ENCODE measurements at regions not wholly inside any gene's neighbourhood (a gene's known extent, or its start where the extent isn't known, plus 50 kb on each side); places are given as distances from the start of the nearest gene placed in this dataset.
"Not testable (repeated sequence)": the region's sequence is repeated elsewhere in the genome, so short reads cannot be mapped to it uniquely, and the experiment has no call there.

- DNase-seq (ENCODE audit: low spot score): peak; percentile 82
Observed at GRCh38 chr4:99763635-99764101, 53.0 kb upstream of the DAPP1 start.

- DNase-seq (ENCODE audit: low spot score): no peak
Observed at GRCh38 chr4:99762728-99763127, 53.9 kb upstream of the DAPP1 start.

- no peak for DNase-seq (ENCODE audit: low spot score)
Observed at GRCh38 chr4:99759988-99760387, 56.6 kb upstream of the DAPP1 start.

GRCh38 chr4:99759346-99759984 is 57.2 kb upstream of the DAPP1 start:
- no peak for DNase-seq (ENCODE audit: low spot score)

GRCh38 chr4:99755223-99755944 is 61.2 kb upstream of the DAPP1 start:
- DNase-seq (ENCODE audit: low spot score): no peak

GRCh38 chr4:99754756-99755155 is 61.9 kb upstream of the DAPP1 start:
- no peak for DNase-seq (ENCODE audit: low spot score)

GRCh38 chr4:99753931-99754330 is 62.7 kb upstream of the DAPP1 start:
- DNase-seq (ENCODE audit: low spot score): no peak

DNA sequence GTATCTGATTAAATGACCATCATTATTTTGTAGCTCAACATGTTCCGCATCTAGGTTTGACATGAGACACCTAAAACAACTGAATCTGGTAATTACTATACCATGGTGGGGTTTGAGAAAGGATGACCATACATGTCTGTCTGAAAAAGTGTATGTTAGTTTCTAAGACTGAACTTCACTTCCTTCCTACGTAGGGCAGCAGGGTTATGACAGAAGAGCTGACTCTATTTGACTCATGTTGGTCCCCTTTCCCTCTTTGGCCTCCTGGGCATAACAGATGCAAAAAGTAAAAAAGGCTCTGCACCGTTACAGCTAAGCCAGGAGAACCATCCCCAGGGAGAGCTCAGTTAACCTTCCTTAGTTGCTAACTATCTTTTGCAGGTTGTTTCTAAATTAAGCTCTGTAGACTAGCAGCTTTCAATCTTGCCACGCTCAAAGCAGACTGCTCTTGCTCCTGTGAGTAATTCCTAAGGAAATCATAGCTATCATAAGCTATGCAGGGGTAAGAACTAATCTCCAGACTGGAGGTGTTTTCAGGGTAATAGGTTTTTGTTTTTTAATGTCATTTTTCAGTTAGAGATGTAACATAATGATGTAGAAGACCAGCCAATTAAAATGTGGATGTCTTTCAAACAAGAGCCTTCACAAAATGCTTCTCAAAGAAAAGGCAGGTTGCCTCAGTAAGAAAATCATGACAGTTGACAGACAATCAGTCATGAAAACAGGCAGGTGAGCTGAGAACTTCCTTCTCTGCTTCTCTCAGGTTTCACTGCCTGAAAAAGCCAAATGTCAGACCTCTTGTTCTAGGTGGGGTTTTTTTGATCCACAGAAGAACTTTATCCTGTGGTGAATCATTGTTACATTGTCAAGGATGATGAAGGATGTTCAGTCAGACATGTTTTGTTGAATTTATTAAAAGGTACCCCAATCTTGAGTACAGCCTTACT is 66.9 kb upstream of the DAPP1 start:
- no peak for DNase-seq (ENCODE audit: low spot score)

DNA sequence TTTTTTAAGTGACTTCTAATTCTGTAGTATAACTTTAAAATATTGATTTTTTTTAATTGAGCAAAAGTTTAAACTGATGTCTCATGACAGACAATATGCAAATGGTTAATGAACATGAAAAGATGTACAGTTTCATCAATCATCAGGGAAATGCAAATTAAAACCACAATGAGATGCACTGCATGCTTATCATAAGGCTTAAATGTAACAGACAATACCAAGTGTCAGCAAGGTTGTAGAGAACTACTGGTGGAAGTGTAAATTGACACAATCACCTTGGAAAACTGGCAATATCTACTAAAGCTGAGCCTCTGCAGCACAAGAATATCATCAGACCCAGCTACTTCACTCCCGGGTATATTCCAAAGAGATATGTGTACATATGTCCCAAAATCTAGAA is 70.2 kb upstream of the DAPP1 start:
- DNase-seq (ENCODE audit: low spot score): no peak

DNA sequence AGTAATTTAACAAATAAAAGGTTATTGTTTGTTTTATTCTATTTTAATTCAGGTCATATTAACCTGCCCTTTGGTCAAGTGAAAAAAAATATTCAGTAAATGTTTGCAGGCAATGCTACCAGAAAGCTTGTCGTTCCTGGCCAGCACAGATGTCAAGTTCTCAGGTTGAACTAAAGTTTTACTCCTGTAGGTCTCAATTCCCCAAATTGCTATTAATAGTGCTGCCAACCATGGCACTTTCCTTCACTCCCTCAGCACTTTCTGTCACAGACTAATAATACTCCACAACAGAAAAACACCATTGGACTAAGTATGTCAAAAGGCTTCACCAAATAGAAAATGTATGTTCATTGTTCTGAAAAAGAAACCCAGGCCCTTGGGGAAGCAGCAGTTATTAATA is 79.2 kb upstream of the C4orf54 start:
- DNase-seq (ENCODE audit: low spot score): no peak

- DNase-seq (ENCODE audit: low spot score): no peak
Observed at GRCh38 chr4:99735822-99736221, 78.2 kb upstream of the C4orf54 start.

- no peak for DNase-seq (ENCODE audit: low spot score)
Observed at GRCh38 chr4:99734583-99735322, 77.1 kb upstream of the C4orf54 start.

GRCh38 chr4:99733455-99733854 is 75.8 kb upstream of the C4orf54 start:
- not testable (repeated sequence) for DNase-seq (ENCODE audit: low spot score)

- no peak for DNase-seq (ENCODE audit: low spot score)
Observed at GRCh38 chr4:99729186-99729585, 71.6 kb upstream of the C4orf54 start.

DNA sequence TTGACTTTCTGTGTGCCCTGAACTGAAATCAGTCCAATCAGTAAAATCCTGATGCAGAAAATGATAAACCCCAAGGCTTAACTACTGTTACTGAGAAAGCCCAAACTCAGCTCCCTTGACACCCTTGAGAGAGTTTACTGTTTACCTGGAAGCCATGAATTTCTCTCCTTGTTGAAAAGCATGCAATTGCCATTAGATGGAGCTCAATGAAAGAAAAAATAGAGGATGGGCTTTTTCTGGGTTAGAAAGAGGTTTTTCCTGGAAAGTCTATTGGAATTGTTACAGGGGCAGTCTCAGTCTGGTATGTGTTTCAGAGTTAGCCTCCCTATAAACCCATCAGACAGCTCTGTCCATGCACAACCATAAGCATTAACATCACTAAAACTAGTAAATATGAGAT is 66.4 kb upstream of the C4orf54 start:
- DNase-seq (ENCODE audit: low spot score): no peak

DNA sequence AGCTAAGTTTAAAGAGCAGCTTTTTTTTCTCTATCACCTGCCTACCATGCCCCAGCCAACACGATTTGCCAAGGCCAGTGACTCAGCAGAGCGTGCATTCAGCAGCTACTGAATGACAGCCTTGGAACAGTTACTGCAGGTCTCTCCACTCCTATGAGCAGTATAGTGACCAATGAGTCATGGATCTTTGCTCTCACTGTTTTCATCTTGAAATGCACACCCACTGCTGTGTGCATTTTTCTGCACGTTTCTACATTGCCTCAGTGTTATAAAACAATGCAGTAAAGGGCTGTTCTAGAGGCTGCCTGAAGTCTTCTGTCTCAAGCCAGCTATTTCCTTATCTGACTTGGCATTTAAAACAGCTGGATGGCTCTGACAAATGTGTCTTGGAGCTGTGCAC is 66.0 kb upstream of the C4orf54 start:
- peak; percentile 11 for DNase-seq (ENCODE audit: low spot score)

- no peak for DNase-seq (ENCODE audit: low spot score)
Observed at GRCh38 chr4:99722725-99723124, 65.1 kb upstream of the C4orf54 start.

DNA sequence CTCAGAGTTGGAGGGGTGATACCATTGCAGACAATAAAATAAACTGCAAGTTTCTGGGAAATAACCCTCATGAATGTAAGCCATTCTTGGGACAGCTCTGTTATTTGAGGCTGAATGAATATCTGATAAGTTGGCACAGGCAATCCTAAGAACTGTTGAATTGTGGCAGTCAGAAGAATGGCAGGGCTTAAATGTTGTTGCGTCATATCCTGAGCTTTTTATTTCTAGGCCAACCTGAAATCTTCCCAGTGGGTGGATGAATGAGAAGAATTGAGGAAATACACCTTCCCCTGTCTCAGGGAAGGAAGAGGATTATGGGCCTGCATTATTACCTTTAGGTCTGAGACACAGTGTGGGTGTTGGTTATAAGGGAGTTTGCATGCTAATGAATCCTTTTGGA is 64.4 kb upstream of the C4orf54 start:
- no peak for DNase-seq (ENCODE audit: low spot score)

DNA sequence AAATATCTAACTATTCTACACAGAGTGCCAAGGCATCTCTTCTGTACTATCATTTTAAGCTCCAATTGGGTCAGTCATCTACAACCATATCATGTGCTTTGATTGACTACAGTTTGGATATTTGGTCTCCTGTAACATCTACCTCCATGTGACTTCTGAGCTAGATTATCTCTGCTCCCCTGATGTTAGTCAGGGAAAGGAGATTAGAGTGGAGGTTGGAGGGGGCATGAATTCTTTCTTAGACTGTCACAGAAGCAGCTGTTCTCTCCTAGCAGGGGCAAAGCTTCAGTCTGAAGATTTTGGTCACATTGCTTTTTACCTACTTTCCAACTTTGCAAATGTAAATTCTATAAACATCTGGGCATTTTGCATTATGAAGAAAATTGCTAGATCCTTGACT is 62.6 kb upstream of the C4orf54 start:
- DNase-seq (ENCODE audit: low spot score): no peak

DNA sequence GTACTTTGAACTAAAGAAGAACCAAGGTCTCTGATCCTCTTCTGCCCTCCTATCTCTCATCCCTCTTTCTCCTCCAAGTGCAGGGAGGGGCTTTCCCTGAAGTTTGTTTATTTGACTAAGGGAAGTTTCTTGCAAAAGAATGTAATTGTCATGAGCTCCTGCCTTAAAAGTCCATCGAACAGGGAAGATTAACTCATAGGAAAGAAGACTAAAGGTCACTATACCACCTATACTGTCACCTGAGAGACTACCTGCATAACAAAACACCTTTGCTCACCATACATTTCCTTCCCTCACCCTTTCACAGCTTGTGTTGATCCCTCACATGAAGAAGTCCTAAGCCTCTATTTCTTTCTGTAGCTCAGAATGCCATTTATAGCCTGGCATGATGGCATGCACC is 59.4 kb upstream of the C4orf54 start:
- no peak for DNase-seq (ENCODE audit: low spot score)

DNA sequence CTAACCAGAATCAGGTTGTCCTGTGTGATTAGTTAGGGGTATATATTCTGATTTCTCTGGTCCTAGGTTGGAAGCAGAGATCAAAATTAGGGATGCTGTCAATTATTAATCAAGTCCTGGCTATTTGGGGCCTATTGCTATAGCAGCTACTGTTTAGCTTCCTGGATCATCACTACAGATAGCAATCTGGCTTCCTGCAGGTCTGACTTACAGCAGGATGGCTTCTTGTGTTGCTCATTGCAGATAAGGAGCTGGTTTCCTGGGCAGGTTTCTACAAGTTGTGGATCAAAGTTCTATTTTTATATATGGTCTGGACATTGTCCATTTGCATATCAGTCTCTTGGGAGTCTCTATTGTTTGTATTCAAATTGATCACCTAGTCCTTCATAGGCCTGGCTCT is 57.7 kb upstream of the C4orf54 start:
- DNase-seq (ENCODE audit: low spot score): no peak

GRCh38 chr4:99714179-99714578 is 56.6 kb upstream of the C4orf54 start:
- DNase-seq (ENCODE audit: low spot score): no peak
